Lung (tissue), 11 donors: ENCODE measurements at regions not wholly inside any gene's neighbourhood (a gene's known extent, or its start where the extent isn't known, plus 50 kb on each side); places are given as distances from the start of the nearest gene placed in this dataset.
"Not testable (repeated sequence)": the region's sequence is repeated elsewhere in the genome, so short reads cannot be mapped to it uniquely, and the experiment has no call there.

Source experiments
- ATAC-seq: fragments of 200-7000 bp; cut with Tn5 transposase; one replicate; pipeline ENCODE4 v1.9.1; 2020; ENCODE audit warnings: moderate number of reproducible peaks; ENCODE audit not compliant: insufficient read depth, low FRiP score
- DNase-seq, 3 donors: peaks; one replicate each; pipeline ENCODE4 v3.0.0-alpha.2; 2013 to 2017
- H3K27ac ChIP-seq, 2 donors: one replicate each; pipeline ENCODE4 v1.5.1; 2013; ENCODE audit warnings: mild to moderate bottlenecking in 2 of 2, moderate library complexity in 2 of 2, control low read depth in 1 of 2, inconsistent platforms in 1 of 2, low read depth in 1 of 2, low read length in 1 of 2
- H3K27me3 ChIP-seq, 3 donors: one replicate each; pipeline ENCODE4 v1.5.1; 2013; ENCODE audit warnings: low read length in 2 of 3; ENCODE audit not compliant: control insufficient read depth in 3 of 3, insufficient read depth in 3 of 3
- H3K36me3 ChIP-seq, 4 donors: one replicate each; pipeline ENCODE4 v1.5.1; 2013; ENCODE audit warnings: low read length in 4 of 4, mild to moderate bottlenecking in 1 of 4, moderate library complexity in 1 of 4; ENCODE audit not compliant: control insufficient read depth in 4 of 4, insufficient read depth in 4 of 4
- H3K4me1 ChIP-seq, 5 donors: one replicate each; pipeline ENCODE4 v1.5.1; 2013; ENCODE audit warnings: low read length in 5 of 5, mild to moderate bottlenecking in 2 of 5, moderate library complexity in 1 of 5; ENCODE audit not compliant: control insufficient read depth in 5 of 5, insufficient read depth in 5 of 5
- H3K4me3 ChIP-seq: one replicate; pipeline ENCODE4 v1.5.1; 2013; ENCODE audit warnings: mild to moderate bottlenecking, control low read depth, moderate library complexity
- H3K9ac ChIP-seq, 2 donors: one replicate each; pipeline ENCODE4 v1.5.1; 2013; ENCODE audit warnings: low read length in 2 of 2, control low read depth in 1 of 2; ENCODE audit not compliant: insufficient read depth in 1 of 2
- H3K9me3 ChIP-seq, 4 donors: one replicate each; pipeline ENCODE4 v1.5.1; 2013; ENCODE audit warnings: low read length in 3 of 4, mild to moderate bottlenecking in 1 of 4, moderate library complexity in 1 of 4; ENCODE audit not compliant: control insufficient read depth in 4 of 4, insufficient read depth in 3 of 4
- WGBS, 2 donors: extraction: QIAGEN DNeasy Blood & Tissue Kit; methylation state at CpG; one replicate each; pipeline ENCODE4 v1.1.7; 2013; 5-methylcytosine and 5-hydroxymethylcytosine counted together
- TF ChIP-seq, protein P1 (sequence below): IDR thresholded peaks from 2 replicates; pipeline ENCODE4 v1.5.1; 2012; ENCODE audit warnings: mild to moderate bottlenecking; ENCODE audit errors: control extremely low read depth, extremely low read depth
- donor health status: control.
- donor health status: control.
- donor health status: Bipolar disorder and iron deficiency.
- donor health status: healthy.
- donor health status: DM: yes; HTN: yes; CAD: no.

DNA sequence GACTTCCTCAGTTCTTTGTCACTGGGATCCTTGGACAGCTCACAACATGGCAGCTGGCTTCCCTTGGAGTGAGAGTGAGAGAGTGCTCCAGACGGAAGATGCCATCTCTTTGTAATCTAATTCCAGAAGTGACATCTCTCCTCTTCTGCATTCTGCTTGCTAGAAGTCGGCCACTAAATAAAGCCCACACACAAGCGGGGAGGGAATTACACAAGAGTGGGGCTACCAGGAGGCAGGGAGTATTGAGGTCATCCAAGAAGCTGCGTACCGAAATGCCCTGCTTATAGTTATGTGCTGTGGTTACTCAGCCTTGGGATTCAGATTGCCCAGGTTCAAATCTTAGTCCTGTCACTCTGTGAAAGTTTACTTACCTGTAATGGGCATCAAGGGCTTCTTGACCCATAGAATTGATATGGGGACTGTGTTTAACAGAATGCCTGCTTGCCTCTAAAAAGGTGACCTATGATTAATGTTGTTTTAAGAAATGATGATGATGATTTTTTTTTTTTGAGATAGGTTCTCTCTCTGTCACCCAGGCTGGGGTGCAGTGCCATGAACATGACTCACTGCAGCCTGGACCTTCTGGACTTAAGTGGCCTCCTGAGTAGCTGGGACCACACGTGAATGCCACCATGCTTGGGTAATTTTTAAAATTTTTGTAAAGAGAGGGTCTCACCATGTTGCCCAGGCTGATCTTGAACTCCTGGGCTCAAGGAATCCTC is 120.9 kb upstream of the HS3ST2 start:
- TF ChIP-seq, protein P1, sequence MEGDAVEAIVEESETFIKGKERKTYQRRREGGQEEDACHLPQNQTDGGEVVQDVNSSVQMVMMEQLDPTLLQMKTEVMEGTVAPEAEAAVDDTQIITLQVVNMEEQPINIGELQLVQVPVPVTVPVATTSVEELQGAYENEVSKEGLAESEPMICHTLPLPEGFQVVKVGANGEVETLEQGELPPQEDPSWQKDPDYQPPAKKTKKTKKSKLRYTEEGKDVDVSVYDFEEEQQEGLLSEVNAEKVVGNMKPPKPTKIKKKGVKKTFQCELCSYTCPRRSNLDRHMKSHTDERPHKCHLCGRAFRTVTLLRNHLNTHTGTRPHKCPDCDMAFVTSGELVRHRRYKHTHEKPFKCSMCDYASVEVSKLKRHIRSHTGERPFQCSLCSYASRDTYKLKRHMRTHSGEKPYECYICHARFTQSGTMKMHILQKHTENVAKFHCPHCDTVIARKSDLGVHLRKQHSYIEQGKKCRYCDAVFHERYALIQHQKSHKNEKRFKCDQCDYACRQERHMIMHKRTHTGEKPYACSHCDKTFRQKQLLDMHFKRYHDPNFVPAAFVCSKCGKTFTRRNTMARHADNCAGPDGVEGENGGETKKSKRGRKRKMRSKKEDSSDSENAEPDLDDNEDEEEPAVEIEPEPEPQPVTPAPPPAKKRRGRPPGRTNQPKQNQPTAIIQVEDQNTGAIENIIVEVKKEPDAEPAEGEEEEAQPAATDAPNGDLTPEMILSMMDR: no peak
- no peak overlapping the region for H3K9ac ChIP-seq
- ATAC-seq (no peak), DNase-seq (no peak)
- no peaks in the 10 kb centered on the region for H3K9me3 ChIP-seq
- H3K4me3 ChIP-seq: no peak overlapping the region
- no peaks in the 10 kb centered on the region for H3K27me3 ChIP-seq
- H3K36me3 ChIP-seq: no peaks in the 10 kb centered on the region
- H3K27ac ChIP-seq: no peak overlapping the region
- H3K4me1 ChIP-seq: no peaks in the 10 kb centered on the region
- WGBS, 2 donors: 74 to 81% methylated on average over 6 of the region's 6 CpGs

DNA sequence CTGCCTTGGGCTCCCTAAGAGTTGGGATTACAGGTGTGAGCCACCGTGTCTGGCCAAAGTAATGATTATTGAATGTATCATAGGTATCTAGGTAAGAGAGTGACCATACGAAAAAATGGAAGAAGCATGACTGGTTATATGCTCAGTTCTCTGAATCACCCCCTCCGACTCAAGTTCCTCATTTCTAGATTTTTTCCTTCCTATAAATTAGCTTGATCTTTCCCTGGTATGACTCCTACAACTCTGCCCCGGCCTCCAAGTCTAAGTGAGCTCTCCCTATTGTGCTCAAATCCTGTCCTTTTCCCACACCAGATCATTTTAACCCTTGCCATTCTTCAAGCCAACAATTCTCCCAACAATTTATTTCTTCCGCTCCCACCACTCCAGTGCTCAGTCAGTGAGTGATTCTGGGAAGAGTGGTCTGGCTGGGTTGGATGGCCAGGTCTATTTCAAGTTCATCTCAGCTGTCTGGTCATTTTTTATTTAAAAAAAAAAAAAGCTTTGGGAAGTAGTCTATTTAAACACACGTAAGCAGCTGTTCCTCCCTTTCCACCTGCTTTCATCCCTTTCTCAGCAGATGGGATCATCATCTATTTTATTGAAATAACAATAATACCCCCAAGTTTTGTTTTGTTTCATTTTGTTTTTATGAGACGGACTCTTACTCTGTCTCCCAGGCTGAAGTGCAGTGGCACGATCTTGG is 120.2 kb upstream of the HS3ST2 start:
- H3K27ac ChIP-seq: no peak overlapping the region
- H3K4me1 ChIP-seq: no peaks in the 10 kb centered on the region
- no peaks in the 10 kb centered on the region for H3K36me3 ChIP-seq
- 70 to 74% methylated on average over 8 of the region's 8 CpGs for WGBS, 2 donors
- no peak for ATAC-seq
- TF ChIP-seq, protein P1: no peak
- no peak for DNase-seq
- no peak overlapping the region for H3K4me3 ChIP-seq
- H3K9ac ChIP-seq: no peak overlapping the region
- H3K27me3 ChIP-seq: no peaks in the 10 kb centered on the region
- H3K9me3 ChIP-seq: no peaks in the 10 kb centered on the region

DNA sequence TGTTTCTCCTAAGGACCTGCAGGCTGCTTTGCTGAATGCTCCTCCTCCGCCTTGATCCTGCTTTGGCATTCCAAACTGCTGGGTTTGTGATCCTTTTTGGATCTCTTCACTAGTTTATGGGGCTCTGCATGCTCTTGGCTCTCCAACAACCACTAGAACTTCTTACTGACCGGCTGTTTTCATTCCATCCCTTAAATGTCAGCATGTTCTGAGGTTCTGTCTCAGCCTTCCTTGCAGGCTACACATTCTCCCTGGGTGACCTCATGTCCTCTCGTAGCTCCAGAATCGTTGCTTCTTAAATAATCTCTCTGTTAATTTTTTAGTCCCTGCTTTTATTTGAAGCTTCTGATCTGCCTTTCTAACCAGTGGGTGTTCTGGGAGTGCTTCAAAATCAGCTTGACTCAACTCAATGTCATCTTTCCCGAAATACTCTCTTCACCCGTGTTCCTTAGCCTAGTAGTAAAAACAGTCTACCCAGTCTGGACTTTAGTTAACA is 119.0 kb upstream of the HS3ST2 start:
- Histone ChIP-seq H3K4me1 (no peaks in the 10 kb centered on the region), H3K9me3 (no peaks in the 10 kb centered on the region), H3K36me3 (no peaks in the 10 kb centered on the region), H3K27ac (no peak overlapping the region), H3K9ac (no peak overlapping the region), H3K27me3 (no peaks in the 10 kb centered on the region), H3K4me3 (no peak overlapping the region)
- TF ChIP-seq, protein P1: no peak
- WGBS, 2 donors: 62 to 80% methylated on average over 6 of the region's 6 CpGs
- DNase-seq (no peak), ATAC-seq (peak; percentile 35)

DNA sequence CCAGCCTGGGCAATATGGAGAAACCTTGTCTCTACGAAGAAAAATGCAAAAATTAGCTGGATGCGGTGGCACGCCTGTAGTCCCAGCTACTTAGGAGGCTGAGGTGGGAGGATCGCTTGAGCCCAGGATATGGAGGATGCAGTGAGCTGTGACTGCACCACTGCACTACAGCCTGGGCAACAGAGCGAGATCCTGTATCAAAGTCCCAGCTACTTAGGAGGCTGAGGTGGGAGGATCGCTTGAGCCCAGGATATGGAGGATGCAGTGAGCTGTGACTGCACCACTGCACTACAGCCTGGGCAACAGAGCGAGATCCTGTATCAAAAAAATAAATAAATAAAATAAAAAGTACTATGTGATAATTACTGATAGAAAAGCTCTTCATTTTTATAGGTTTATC is 118.2 kb upstream of the HS3ST2 start:
- H3K4me1 ChIP-seq, DNase-seq, ATAC-seq, H3K27me3 ChIP-seq, H3K9me3 ChIP-seq, H3K4me3 ChIP-seq, H3K36me3 ChIP-seq, H3K9ac ChIP-seq, H3K27ac ChIP-seq: not testable (repeated sequence)
- WGBS, 2 donors: 95% methylated on average over 7 of the region's 7 CpGs
